A549 (cell line): ENCODE measurements at regions not wholly inside any gene's neighbourhood (a gene's known extent, or its start where the extent isn't known, plus 50 kb on each side); places are given as distances from the start of the nearest gene placed in this dataset.

Source experiments
- ATAC-seq, 2 experiments: fragments of 200-7000 bp in 1 of 2; fragments of >200 bp in 1 of 2; cut with Nextera tagmentation in 1 of 2; cut with Tn5 transposase in 1 of 2; 3 replicates each; pipeline versions ENCODE4 v1.8.0 to v1.9.1; 2018 to 2020; ENCODE audit warnings: mild to moderate bottlenecking in 1 of 2, moderate library complexity in 1 of 2
- CTCF ChIA-PET: fragments of 300-600 bp; sonication (Branson Sonifier 250); formaldehyde crosslinking; extraction: SDS; loops from one replicate; lab custom pipeline; 2021; ENCODE audit warnings: antibody characterized with exemption, inconsistent platforms; lab: Yijun Ruan, JAX
- POLR2A ChIA-PET: fragments of 350-600 bp; formaldehyde crosslinking; extraction: SDS; loops from one replicate; lab custom pipeline; 2021; ENCODE audit warnings: antibody characterized with exemption, inconsistent platforms; lab: Yijun Ruan, JAX
- DNase-seq, 2 experiments: peaks; one replicate each; pipeline versions ENCODE4 v3.0.0 to v3.0.0-alpha.2; 2011 to 2016; ENCODE audit warnings: low read depth in 1 of 2, low spot score in 1 of 2
- FAIRE-seq: peaks from 2 replicates; lab custom pipeline; 2011; peaks lifted over from hg19 to GRCh38; lab: Jason Lieb, UNC
- H3K27ac ChIP-seq, 2 experiments: fragments of >200 bp; sonication (Bioruptor Twin); formaldehyde crosslinking; 3 replicates each; pipeline ENCODE4 v1.5.1; 2016 to 2017
- H3K4me1 ChIP-seq: fragments of >200 bp; sonication (Bioruptor Twin); formaldehyde crosslinking; 3 replicates; pipeline ENCODE4 v1.6.1; 2016
- H3K4me2 ChIP-seq: fragments of >200 bp; sonication (Bioruptor Twin); formaldehyde crosslinking; 3 replicates; pipeline ENCODE4 v1.6.1; 2016
- H3K4me3 ChIP-seq: fragments of >200 bp; sonication (Bioruptor Twin); formaldehyde crosslinking; 3 replicates; pipeline ENCODE4 v1.5.1; 2016
- H3K9me3 ChIP-seq: fragments of >200 bp; sonication (Bioruptor Twin); formaldehyde crosslinking; 3 replicates; pipeline ENCODE4 v1.6.1; 2016
- BHLHE40 ChIP-seq: IDR thresholded peaks from 2 replicates; pipeline ENCODE4 v1.6.1; 2012; ENCODE audit warnings: low read depth, low read length, inconsistent platforms
- CEBPB ChIP-seq, 2 experiments: fragments of >200 bp in 1 of 2; sonication (Bioruptor Twin) in 1 of 2; formaldehyde crosslinking in 1 of 2; IDR thresholded peaks; 2 replicates each; pipeline ENCODE4 v1.6.1; 2012 to 2016
- CHD2 ChIP-seq: fragments of 150-350 bp; IDR thresholded peaks from 2 replicates; pipeline ENCODE4 v1.6.1; 2014; ENCODE audit warnings: low read length; ENCODE audit not compliant: partially characterized antibody
- CTCF ChIP-seq: fragments of >200 bp; sonication (Bioruptor Twin); formaldehyde crosslinking; IDR thresholded peaks from 3 replicates; pipeline ENCODE4 v1.5.1; 2016
- EHF ChIP-seq: fragments of 250-450 bp; sonication (Bioruptor Pico); IDR thresholded peaks from 2 replicates; pipeline ENCODE4 v1.5.0; 2020; ENCODE audit warnings: mild to moderate bottlenecking
- EP300 ChIP-seq, 2 experiments: fragments of >200 bp; sonication (Bioruptor Twin); formaldehyde crosslinking; IDR thresholded peaks; 2 replicates in 1 of 2; 3 replicates in 1 of 2; pipeline ENCODE4 v1.6.1; 2016 to 2017
- FOXS1 ChIP-seq: fragments of 250-450 bp; sonication (Bioruptor Pico); IDR thresholded peaks from 2 replicates; pipeline ENCODE4 v1.5.0; 2020; ENCODE audit warnings: mild to moderate bottlenecking, moderate library complexity
- GATA3 ChIP-seq: IDR thresholded peaks from 2 replicates; pipeline ENCODE4 v1.6.1; 2012; ENCODE audit warnings: borderline replicate concordance
- HES2 ChIP-seq: fragments of >200 bp; sonication (Bioruptor Twin); formaldehyde crosslinking; IDR thresholded peaks from 2 replicates; pipeline ENCODE4 v1.6.1; 2016
- HMGXB4 ChIP-seq: fragments of 250-450 bp; sonication (Bioruptor Pico); IDR thresholded peaks from 2 replicates; pipeline ENCODE4 v1.5.0; 2021; ENCODE audit warnings: mild to moderate bottlenecking, moderate library complexity, borderline replicate concordance
- HOXB13 ChIP-seq: fragments of 250-450 bp; sonication (Bioruptor Pico); IDR thresholded peaks from 2 replicates; pipeline ENCODE4 v1.5.0; 2020; ENCODE audit warnings: low read depth, mild to moderate bottlenecking, moderate library complexity
- MAZ ChIP-seq: fragments of 150-350 bp; IDR thresholded peaks from 2 replicates; pipeline ENCODE4 v1.6.1; 2014; ENCODE audit warnings: antibody characterized with exemption, low read depth, low read length, borderline replicate concordance
- MYC ChIP-seq: IDR thresholded peaks from 2 replicates; pipeline ENCODE4 v1.6.1; 2012; ENCODE audit warnings: mild to moderate bottlenecking, inconsistent platforms, low read length, improper control_type of control experiment, borderline replicate concordance
- NFE2L2 ChIP-seq: fragments of 150-350 bp; conservative IDR thresholded peaks from 2 replicates; pipeline ENCODE4 v1.6.1; 2014; ENCODE audit warnings: low read length
- NPAS2 ChIP-seq: fragments of 250-450 bp; sonication (Bioruptor Pico); IDR thresholded peaks from 2 replicates; pipeline ENCODE4 v1.8.0; 2022; ENCODE audit warnings: mild to moderate bottlenecking, moderate library complexity, borderline replicate concordance
- PHF8 ChIP-seq: fragments of 200-600 bp; sonication (generic); IDR thresholded peaks from 2 replicates; pipeline ENCODE4 v1.6.1; 2016; ENCODE audit warnings: low read depth, mild to moderate bottlenecking, antibody characterized with exemption, moderate library complexity, borderline replicate concordance
- RARB ChIP-seq: fragments of 250-450 bp; sonication (Bioruptor Pico); IDR thresholded peaks from 2 replicates; pipeline ENCODE4 v1.8.0; 2021; ENCODE audit warnings: mild to moderate bottlenecking, moderate library complexity
- REST ChIP-seq: fragments of 200-600 bp; sonication (generic); IDR thresholded peaks from 2 replicates; pipeline ENCODE4 v1.6.1; 2016; ENCODE audit warnings: antibody characterized with exemption, mild to moderate bottlenecking, moderate library complexity
- RFX5 ChIP-seq: fragments of 450-650 bp; IDR thresholded peaks from 2 replicates; pipeline ENCODE4 v1.7.1; 2014; ENCODE audit warnings: antibody characterized with exemption, mild to moderate bottlenecking, moderate library complexity
- SREBF2 ChIP-seq: fragments of 450-650 bp; IDR thresholded peaks from 2 replicates; pipeline ENCODE4 v1.6.1; 2014; ENCODE audit warnings: mild to moderate bottlenecking, moderate library complexity
- TP53 ChIP-seq: fragments of 250-450 bp; sonication (Bioruptor Pico); IDR thresholded peaks from 2 replicates; pipeline ENCODE4 v1.5.0; 2021; ENCODE audit warnings: mild to moderate bottlenecking, moderate library complexity
- ZC3H11A ChIP-seq: fragments of 450-650 bp; IDR thresholded peaks from 2 replicates; pipeline ENCODE4 v1.6.1; 2014; ENCODE audit warnings: antibody characterized with exemption, mild to moderate bottlenecking
- ZSCAN20 ChIP-seq: fragments of 250-450 bp; sonication (Bioruptor Pico); IDR thresholded peaks from 2 replicates; pipeline ENCODE4 v1.8.0; 2022; ENCODE audit warnings: mild to moderate bottlenecking, moderate library complexity
- WGBS: methylation state at CpG from one replicate; pipeline ENCODE4 v1.1.6; 2017; ENCODE audit errors: missing lambda C conversion rate; 5-methylcytosine and 5-hydroxymethylcytosine counted together

GRCh38 chr20:39849664-39850063 is 839.4 kb downstream of the MAFB start:
- Histone ChIP-seq H3K9me3 (no peaks in the 10 kb centered on the region), H3K4me1 (no peaks in the 10 kb centered on the region), H3K4me3 (no peak overlapping the region), H3K4me2 (no peak overlapping the region), H3K27ac (no peak overlapping the region)
- FAIRE-seq (no peak), ATAC-seq (0 out of 6 replicates have a peak, but pooled peaks of 1 of the 2 experiments have one; percentile 30), DNase-seq (no peak)
- no peak for TF ChIP-seq GATA3
- TF ChIP-seq EP300 (IDR thresholded peaks at IDR 0.05): no peak
- TF ChIP-seq CHD2: no peak
- no peak for TF ChIP-seq RARB (CRISPR knock-in tag)
- TF ChIP-seq HMGXB4 (CRISPR knock-in tag): no peak
- TF ChIP-seq MAZ: no peak
- TF ChIP-seq MYC: no peak
- no peak for TF ChIP-seq EHF (CRISPR knock-in tag)
- no peak for TF ChIP-seq RFX5
- TF ChIP-seq SREBF2: no peak
- no peak for TF ChIP-seq CTCF
- no peak for TF ChIP-seq ZC3H11A
- TF ChIP-seq NFE2L2: no peak
- TF ChIP-seq REST: no peak
- no peak for TF ChIP-seq TP53
- no peak for TF ChIP-seq PHF8
- no peak for TF ChIP-seq BHLHE40
- 11% methylated on average over 9 of the region's 9 CpGs for WGBS
- ChIA-PET POLR2A (no interaction called here), CTCF (interaction anchor here (1.2 kb wide), 2 partner anchors 10 to 11 kb away, joined by 3 read pairs; no protein-coding TSS in a partner anchor)

- 19% methylated on average over 5 of the region's 5 CpGs for WGBS
- ATAC-seq: no peak
- ChIA-PET POLR2A (no interaction called here), CTCF (interaction anchor here (1.2 kb wide), 1 partner anchor 9 kb away, joined by 3 read pairs; no protein-coding TSS in a partner anchor)
- no peak for DNase-seq
- Histone ChIP-seq H3K4me3 (no peak overlapping the region), H3K27ac (no peak overlapping the region), H3K4me2 (no peak overlapping the region), H3K4me1 (no peaks in the 10 kb centered on the region), H3K9me3 (no peaks in the 10 kb centered on the region)
- no peak for FAIRE-seq
- no peak for TF ChIP-seq FOXS1 (CRISPR knock-in tag)
- TF ChIP-seq ZSCAN20 (CRISPR knock-in tag): no peak
- TF ChIP-seq HES2: no peak
- no peak for TF ChIP-seq NPAS2 (CRISPR knock-in tag)
- no peak for TF ChIP-seq ZC3H11A
- no peak for TF ChIP-seq HOXB13
- no peak for TF ChIP-seq CEBPB (IDR thresholded peaks at IDR 0.05)
These were observed 839.9 kb downstream of the MAFB start for GRCh38 chr20:39849171-39849570.
